Daoy (cell line): ENCODE measurements at regions not wholly inside any gene's neighbourhood (a gene's known extent, or its start where the extent isn't known, plus 50 kb on each side); places are given as distances from the start of the nearest gene placed in this dataset.

Source experiments
- DNase-seq: peaks from one replicate; pipeline ENCODE4 v3.0.0-alpha.2; 2015; ENCODE audit warnings: low read depth

DNA sequence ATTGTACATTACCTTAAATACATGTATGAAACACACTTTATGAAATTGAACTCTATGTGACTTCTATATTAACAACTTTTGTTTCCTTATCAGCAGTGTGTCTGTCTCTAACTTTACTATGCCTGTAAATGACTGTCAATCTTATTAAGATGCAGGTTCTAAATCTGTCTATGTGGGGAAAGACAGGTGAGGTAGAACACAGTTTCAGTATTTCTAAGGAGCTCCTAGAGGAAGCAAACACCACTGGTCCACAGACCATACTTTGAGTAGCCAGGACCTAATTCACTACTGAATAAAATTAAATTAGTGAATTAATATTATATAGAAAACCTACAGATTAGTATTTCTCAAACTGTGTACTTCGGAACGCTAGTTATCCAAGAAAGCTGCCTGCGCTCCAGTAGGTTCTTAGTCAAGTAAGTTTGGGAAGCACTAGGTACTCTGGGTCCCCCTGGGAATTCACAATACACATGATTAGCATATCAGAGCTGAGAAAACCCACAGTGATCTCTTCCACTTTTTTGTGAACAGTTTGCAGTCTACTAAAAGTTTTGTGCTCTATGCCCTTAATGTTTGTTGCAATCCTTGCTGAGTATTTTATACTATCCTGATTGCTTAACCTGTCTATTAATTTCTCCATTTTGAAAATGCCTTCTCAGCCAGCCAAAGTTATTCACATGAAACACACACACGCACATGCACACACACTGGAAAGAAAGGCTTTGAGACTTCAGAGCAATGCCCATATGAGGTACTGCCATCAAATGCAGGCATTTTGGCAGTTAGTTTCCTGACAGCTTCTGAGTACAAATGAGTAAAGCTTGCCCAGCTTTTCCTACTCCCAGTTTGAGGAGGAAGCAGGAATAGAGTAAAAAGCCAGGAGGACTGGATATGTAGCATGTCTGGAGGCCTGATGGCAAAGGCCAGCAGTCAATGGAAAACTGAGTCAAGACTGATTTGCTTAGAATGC is 133.6 kb upstream of the CPEB2 start:
- no peak for DNase-seq

DNA sequence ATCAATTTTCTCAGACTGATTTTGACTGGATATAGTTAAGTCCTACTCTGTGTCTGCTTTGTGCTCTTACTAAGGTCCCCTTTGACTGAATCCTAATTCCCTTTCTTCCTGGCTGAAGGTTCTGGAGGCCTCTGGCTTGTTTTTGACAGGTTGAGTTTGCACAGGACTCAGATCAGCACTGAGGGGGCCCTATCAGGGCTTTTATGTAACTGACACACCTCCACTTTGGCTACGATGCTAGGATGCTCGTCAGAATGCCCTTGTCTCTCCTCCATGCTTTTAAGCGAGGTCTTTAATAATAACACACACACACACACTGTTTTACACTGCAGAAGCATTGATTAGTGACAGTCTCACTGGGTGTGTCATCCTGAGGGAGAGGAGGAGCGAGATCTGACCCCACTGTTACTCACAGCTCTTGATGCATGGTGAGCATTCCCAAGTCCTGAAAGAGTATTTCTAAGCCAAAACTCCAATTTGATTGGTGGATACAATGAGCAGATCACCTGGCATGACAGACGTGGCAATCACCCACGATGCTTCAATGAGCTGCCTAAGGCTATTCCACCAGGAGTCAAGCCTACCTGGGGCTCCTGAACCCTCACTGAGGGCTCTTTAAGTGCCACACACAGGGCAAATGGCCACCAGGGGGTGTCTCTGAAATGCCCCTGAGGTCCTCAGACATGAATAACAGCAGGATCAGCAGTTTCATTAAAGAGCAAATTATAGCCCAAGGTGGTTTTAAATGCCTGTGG is 130.4 kb upstream of the CPEB2 start:
- DNase-seq, result no peak

DNA sequence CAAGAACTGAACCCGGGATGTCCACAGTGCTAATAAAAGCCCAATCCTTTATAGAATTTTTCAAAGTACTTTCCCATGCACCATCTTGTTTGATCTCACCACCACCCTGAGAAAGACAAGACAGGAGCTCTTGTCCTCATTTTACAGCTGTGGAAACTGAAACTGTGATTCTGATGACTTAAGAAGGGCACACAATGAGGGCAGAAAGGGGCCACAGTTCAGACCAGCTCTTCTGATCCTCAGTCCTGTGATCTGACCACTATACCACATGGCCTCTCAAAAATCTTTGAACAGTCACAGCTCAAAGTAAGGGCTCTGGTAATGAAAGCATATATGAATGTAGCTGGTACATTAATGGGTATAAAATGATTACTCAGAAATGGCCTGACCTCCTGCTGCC is 127.3 kb upstream of the CPEB2 start:
- no peak for DNase-seq

DNA sequence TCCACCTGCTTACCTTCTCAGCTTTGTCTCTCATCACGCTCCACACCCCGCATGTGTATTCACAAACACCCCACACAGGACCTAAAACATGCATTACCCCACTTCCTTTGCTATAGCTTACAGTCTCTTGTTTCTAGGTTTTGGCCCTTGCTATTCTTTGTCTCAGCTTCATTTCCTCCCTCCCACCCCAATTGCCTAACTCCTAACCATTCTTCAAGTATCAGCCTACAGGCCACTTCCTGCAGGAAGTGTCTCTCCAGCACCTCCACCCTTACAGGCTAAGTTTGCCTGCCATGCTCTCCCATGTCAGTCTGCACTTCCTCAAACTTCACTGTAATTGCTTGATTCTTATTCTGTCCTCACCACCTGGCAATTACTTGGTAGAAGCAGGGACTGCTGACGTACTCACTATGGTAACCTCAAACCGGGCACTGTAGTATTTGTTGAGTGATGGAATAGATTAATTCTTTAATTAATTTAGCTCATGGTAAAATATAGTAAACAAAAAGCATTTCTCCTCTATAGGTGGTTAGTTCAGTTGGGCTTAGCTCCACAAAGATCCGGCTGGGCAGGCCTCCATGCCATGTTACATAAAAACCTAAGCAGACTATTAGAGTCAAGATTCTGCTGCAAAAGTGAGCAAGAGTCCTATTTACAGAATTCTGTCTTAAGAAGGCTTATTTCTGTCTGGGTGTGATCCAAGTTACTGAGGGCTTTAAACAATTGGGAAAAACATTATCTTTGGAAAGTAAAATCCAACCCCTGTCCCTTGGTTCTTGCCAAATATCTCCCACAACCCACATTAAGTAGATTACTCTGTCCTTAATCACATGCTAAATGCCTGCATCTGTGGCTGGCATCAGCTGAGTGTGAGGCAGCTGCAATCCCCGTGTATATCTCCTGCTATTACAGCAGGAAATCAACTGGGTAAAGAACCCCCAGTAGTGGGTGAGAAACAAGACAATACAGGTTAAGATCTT is 124.7 kb upstream of the CPEB2 start:
- DNase-seq, result no peak

DNA sequence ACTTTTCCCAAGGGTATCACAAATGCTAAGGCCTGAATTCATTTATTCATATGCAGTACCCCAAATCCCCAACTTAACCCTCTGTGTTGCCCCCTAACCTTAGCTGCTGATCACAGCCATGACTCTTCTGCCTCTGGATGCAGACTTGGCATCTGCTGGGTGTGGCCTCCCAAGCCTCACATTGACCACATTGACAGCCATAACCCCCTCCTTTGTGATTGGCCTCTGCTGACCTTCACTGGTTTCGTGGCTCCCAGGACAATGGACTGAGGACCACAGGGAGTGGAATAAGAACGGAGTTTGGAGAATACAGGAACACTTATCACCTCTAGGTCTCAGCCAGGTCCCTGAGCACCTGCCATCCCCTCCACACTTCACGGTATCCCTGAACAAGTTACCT is 123.6 kb upstream of the CPEB2 start:
- DNase-seq, result no peak

DNA sequence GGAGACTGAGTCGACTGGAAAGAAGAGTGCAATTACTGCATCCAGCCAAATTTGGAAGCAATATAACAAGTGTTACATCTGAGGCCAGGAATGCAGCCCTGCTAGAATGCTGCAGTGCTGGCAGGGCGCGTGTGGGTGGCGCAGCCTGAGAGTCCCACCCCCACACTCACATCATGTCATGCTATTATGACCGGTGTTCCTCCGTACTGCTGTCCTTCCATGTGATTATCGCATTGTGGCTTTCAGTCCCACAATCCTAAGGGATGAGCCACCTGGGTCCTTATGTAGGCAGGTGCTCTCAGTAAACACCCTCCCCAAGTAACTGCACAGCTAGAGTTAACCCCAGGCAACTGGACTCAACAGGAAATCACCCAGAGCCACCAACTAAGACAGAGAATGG is 122.6 kb upstream of the CPEB2 start:
- no peak for DNase-seq

DNA sequence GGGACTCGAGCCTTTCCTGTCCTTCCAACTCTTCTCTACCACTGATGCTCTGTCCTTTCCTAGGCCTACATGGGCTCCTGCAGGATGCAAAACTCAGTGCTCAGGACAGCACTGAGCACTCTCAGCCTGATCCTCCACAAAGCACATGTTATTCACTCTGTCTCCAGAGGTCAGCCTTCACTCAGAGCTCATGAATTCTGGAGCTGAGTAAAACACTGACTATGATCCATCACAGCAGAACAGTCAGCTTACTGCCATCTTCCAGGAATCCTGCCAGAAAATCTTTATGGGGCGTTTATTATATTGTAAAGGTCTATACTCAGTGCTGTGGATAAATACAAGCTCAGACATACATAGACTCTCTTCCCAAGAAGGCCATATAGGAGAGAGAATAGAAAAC is 121.5 kb upstream of the CPEB2 start:
- DNase-seq, result no peak

DNA sequence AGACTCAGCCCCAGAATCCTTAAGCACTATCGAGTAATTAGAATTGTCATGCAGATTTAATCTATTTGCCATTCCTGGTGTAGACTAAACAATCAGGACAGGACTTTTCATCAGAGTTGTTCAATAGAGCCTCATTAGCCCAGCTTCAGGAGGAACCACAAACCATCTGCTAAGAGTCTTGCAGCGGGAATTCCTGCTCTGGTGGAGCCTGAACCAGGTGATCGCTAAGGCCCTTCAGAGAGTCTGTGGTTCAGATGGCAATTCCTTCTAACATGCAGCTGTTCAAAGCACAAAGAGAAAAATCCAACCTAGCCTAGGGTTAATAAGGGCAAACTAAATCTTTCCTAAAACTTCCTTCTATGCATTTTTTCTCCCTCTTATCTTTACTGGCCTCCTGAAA is 119.1 kb upstream of the CPEB2 start:
- no peak for DNase-seq

DNA sequence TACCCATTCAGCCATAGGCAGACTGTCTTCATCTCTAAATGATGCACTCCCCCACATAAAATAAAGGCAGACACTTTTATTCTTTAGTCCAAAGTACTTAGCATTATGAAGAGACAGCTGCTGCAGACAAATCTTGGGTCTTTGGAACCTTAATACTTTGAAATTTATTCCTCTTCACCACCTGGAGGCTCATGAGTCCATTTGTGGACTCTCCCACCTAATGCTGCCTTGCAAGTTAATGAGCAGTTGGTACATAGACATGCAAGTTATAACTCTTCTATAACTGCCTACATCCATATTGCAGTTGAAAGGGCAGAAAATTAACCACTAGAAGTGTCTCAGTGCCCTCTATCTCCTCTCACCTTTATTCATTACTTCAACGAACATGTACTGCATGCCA is 118.6 kb upstream of the CPEB2 start:
- DNase-seq, result no peak

DNA sequence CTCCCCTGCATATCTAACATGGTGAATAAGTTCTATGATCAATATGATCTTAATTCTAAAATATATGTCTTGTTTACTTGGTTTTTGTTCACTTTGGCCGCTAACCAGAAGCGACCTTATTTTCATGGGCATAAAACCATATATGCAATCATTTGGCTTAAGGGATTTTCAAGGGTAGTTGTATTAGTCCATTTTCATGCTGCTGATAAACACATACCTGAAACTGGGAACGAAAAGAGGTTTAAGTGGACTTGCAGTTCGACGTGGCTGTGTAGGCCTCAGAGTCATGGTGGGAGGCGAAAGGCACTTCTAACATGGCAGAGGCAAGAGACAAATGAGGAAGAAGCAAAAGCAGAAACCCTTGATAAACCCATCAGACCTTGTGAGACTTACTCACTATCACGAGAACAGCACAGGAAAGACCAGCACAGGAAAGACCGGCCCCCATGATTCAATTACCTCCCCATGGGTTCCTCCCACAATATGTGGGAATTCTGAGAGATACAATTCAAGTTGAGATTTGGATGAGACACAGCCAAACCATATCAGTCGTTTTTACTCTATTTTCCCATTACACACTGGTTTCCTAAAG is 114.3 kb upstream of the CPEB2 start:
- DNase-seq, result no peak

DNA sequence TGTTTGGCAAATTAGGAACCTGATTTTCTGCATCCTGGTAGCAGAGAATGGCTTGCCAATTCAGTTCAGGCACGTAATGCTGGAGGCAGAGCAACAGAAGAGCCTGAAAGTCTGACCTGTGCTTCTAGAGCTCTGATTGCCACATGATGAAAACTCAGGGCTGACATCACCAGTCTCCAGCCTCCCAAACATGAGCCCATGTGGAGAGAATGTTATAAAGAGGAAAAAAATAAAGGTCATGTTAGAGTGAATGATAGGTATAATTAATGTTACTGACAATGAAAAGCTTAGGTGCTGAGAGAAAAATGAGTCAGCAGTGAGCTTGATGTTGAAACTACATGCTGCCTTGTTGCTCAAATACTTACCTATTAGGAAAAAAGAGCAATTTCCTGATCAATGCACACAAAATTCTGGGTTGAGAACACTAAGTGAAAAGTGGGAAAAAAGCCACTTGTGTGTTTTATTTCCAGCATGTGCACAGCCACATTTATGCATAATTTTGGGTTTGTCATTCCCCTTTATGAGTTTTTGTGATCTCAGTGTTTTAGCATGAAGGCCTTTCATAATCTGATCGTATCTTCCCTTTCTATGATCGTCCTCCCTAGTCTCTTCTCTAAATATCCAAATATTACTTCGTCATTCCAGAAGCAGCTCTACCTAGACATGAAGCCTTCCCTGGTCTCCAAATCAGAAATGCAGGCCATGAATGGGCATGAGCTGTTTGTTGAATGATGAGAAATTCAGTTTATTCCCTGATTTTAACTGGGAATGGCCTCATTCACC is 113.3 kb upstream of the CPEB2 start:
- DNase-seq, result no peak

DNA sequence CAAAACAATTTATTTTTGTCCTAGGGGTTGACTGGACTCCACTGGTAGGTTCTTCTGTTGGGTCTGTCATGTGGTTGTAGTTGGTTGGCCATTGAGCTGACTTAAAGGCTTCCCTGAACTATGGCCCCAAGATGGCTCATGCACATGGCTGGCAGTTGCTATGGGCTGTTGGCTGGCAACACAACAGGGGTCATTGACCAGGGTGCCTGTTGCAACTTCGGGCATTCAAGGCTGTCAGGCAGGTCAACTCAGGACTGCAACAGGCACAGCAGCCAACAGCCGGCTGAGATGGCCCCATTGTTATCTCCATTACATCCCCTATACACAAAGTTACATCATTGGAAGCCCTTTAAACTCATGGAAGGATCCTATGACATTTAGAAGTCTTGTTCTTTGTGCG is 109.7 kb upstream of the CPEB2 start:
- DNase-seq, result no peak

DNA sequence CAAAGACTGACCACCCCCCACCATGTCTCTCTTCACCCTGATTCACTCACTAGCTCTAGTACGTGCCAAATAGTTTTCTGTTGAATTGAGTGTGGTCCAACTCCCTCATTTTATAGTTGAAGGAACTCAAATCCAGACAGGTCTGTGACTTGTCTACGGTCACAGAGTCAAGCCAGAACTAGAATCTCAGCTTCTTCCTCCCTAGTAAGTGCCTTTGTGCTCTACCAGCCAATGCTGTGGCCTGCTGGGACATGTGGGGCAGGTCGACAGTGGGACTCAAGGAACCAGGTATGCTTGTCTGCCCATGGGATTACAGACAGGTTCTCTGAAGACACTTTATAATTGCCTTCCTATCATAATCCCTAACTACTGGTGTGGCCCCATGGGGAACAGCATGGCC is 108.6 kb upstream of the CPEB2 start:
- DNase-seq, result no peak

DNA sequence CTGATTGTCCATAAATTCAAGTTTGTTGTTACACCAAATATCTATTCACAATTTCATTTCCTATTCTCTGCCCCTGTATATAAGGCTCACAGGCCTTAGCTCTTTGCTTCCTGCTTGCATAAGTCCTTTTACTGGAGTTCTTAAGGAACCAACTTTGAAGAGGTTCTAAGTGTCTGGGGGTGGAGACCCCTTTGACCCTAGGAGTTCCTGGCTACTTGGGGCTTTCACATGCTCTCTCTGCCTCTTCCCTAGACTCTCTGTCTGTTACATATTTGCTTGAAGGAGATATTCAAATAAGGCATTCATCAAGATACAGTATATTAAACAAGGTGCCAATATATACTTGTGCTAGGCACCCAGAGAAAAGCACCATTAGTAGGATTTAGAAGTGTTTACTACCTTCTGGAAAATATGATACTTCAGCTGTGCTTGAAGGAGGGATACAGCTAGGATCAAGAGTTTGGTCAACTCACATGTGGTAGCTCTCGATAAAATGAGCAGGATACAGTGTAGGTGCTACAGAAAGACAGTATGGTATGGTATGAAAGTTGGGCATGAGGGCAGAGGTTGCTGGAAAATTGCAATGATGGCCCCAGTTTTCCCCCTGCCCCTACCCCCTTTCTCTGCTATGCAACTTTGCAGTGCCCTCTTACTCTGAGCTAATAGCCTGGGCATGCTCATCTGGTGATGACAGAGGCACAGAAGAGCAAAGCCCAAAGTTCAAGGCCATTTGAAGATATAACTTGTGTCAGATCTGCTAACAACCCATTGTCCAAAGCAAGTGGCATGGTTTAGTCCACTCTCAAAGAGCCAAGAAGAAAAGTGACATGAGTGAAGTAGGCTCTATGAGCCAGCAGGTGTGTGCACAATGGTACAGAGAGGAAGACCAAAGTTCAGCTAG is 107.6 kb upstream of the CPEB2 start:
- no peak for DNase-seq

DNA sequence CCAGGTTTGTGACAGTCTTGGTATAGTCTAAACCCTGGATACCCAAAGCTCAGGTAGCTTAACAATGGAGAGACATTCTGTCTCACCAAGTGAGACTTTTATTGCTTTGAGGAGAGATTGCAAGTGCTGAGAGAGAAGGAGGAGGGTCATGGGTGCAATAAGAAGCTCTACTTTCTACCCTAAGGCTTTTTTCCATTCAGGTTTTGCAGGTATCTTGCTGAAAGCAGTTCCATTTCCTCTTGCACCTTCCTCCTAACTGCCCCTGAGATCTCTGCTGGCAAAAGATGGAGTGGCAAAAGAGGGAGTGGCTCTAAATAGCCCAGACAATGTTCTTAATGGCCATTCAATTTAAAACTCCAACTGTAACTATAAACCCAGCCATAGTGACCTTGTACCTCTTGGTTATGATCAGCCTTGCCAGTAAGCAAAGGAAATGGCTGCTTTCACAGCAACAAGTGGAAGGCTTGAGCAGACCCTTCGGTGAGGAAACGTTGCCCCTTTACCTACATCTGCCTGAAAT is 105.6 kb upstream of the CPEB2 start:
- DNase-seq, result no peak

DNA sequence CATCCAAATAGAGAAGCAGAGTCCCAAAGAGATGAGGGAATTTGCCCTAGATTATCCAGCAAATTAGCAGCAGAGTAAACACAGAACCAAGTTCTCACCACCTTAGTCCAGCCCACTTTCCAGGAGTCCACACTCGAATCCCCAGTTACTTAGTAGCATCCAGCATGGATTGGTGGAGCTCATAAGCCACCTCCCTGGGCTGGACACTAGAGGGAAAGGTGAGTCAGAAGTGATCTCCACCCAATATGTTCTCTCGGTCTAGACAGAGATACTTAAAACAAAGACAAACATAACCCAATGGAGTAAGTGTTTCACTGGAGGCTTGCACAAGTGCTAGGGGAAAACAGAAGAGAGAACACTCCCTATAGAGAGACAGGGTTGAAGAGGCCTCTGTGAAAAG is 105.1 kb upstream of the CPEB2 start:
- no peak for DNase-seq

DNA sequence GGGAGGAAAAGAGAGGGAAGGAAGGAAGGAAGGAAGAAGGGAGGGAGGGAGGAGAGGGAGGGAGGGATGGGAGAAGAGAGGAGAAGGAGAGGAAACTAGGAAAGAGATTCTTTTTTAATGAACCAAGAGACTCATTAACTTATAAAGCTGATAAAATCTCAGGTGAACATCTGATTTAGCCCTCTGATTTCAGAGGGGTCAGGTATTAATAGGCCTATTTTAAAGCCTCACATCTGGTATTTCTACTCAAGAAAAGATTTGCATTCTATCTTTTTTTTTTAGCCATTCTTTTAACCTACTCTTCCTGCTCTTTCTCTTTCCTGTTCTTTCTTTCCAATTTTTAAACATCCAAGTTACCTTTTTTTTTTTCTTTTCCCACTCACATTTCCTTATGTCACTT is 103.3 kb upstream of the CPEB2 start:
- no peak for DNase-seq

DNA sequence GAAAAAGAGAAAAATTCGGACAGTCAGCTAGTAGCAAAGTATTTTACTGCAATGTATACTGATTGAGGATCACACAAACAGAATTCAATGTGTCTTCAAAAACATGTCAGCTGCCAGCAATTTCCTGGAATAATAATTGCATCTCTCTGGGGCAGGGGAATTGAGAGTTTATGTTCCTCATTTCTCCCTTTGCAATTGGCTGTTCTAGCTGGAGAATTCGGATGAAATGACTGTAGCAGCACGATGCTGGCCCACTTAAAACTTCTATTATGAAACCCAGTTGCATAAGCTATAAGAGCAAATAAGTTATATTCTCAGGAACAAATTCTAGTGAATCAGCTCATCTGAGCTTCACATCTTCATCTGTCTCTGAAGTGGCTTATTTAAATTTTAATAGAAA is 99.9 kb upstream of the CPEB2 start:
- no peak for DNase-seq

DNA sequence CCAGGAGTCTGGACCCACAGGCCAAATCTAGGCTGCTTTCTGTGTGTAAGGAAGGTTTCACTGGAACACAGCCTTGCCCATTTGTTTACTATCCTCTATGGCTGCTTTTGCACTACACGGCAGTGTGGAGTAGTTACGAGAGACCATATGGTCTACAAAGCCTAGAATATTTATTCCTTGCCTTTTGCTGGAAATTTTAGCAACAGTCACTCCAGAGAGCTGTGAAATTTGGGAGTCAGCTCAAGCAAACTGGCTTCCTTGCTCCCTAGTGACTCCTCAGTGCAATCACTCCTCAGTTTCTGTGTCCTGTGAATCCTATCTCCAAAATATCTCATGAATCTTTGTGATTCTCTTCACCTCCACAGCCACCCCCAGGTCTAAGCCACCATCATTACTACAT is 99.0 kb upstream of the CPEB2 start:
- DNase-seq, result no peak
